Suprapubic skin (tissue), 4 donors: ENCODE measurements at regions not wholly inside any gene's neighbourhood (a gene's known extent, or its start where the extent isn't known, plus 50 kb on each side); places are given as distances from the start of the nearest gene placed in this dataset.

Experiments used
- DNase-seq, 2 donors: peaks; one replicate each; pipeline ENCODE4 v3.0.0-alpha.2; 2019; ENCODE audit warnings: low spot score in 2 of 2
- H3K27ac ChIP-seq: fragments of 200-600 bp; sonication (generic); one replicate; pipeline ENCODE4 v1.5.1; 2019
- H3K27me3 ChIP-seq: fragments of 200-600 bp; sonication (generic); one replicate; pipeline ENCODE4 v1.5.1; 2019
- H3K36me3 ChIP-seq: fragments of 200-600 bp; sonication (generic); one replicate; pipeline ENCODE4 v1.5.1; 2019
- H3K4me1 ChIP-seq: fragments of 200-600 bp; sonication (generic); one replicate; pipeline ENCODE4 v1.5.1; 2019
- H3K4me3 ChIP-seq: fragments of 200-600 bp; sonication (generic); one replicate; pipeline ENCODE4 v1.5.1; 2019; ENCODE audit warnings: mild to moderate bottlenecking
- H3K9me3 ChIP-seq: fragments of 200-600 bp; sonication (generic); one replicate; pipeline ENCODE4 v1.5.1; 2019
- EP300 ChIP-seq: sonication (generic); formaldehyde crosslinking; IDR thresholded peaks from one replicate; pipeline ENCODE4 v1.6.1; 2017; ENCODE audit warnings: antibody characterized with exemption
- POLR2A ChIP-seq, 2 donors: fragments of 450-650 bp; IDR thresholded peaks; one replicate each; pipeline ENCODE4 v1.6.1; 2017; ENCODE audit warnings: antibody characterized with exemption in 2 of 2, mild to moderate bottlenecking in 2 of 2, moderate library complexity in 2 of 2
- POLR2AphosphoS5 ChIP-seq, 3 donors: sonication (generic); formaldehyde crosslinking; IDR thresholded peaks; one replicate each; pipeline ENCODE4 v1.6.1; 2017; ENCODE audit warnings: antibody characterized with exemption in 3 of 3
- WGBS: methylation state at CpG from one replicate; pipeline ENCODE4 v1.1.5; 2018; 5-methylcytosine and 5-hydroxymethylcytosine counted together
- TF ChIP-seq, protein P1 (sequence below), 2 donors: fragments of 200-600 bp in 1 of 2; fragments of 450-650 bp in 1 of 2; sonication (generic) in 1 of 2; IDR thresholded peaks; one replicate each; pipeline ENCODE4 v1.5.1; 2016 to 2019; ENCODE audit warnings: antibody characterized with exemption in 2 of 2, mild to moderate bottlenecking in 1 of 2, moderate library complexity in 1 of 2

DNA sequence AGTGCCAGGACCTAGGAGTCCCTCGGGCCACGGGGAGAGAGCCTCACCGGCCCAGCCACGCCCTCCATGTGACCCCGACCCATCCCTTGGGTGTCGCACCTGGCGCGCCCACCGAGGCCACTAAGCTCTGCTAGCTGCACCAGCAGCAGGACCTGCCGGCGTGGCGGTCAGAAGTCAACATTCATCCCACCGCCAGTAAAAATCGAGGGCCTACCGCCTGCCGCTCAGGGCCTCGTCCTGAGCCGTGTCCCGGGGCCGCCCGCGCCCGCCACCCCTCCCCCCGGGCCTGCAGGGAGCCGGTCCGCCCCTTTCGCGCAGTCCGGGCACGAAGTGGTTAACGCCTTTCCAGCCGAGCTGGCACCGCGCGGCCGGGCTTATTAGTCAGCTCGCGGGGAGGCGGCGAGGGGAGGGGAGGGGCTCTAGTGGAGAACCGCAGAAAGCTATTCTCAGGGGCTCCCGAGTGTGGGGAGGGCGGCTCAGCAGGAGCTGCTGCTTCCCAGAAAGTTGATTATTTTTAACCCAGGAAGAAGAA is 124.4 kb downstream of the C9orf50 start:
- Histone ChIP-seq H3K27ac (peak overlapping the region; percentile 98), H3K27me3 (no peaks in the 10 kb centered on the region), H3K36me3 (peaks cover 13% of the 10 kb centered on the region), H3K4me1 (peaks cover 89% of the 10 kb centered on the region), H3K4me3 (peak overlapping the region; percentile 58), H3K9me3 (no peaks in the 10 kb centered on the region)
- WGBS: 8% methylated on average over 4 of the region's 43 CpGs
- peak; percentile 97 to 99 for DNase-seq
- TF ChIP-seq POLR2A (IDR thresholded peaks at IDR 0.05): peak in 1 of 2 donors; percentile 77
- TF ChIP-seq POLR2AphosphoS5 (IDR thresholded peaks at IDR 0.05): peak; percentile 0 to 74 (median 56)
- TF ChIP-seq EP300: no peak

DNA sequence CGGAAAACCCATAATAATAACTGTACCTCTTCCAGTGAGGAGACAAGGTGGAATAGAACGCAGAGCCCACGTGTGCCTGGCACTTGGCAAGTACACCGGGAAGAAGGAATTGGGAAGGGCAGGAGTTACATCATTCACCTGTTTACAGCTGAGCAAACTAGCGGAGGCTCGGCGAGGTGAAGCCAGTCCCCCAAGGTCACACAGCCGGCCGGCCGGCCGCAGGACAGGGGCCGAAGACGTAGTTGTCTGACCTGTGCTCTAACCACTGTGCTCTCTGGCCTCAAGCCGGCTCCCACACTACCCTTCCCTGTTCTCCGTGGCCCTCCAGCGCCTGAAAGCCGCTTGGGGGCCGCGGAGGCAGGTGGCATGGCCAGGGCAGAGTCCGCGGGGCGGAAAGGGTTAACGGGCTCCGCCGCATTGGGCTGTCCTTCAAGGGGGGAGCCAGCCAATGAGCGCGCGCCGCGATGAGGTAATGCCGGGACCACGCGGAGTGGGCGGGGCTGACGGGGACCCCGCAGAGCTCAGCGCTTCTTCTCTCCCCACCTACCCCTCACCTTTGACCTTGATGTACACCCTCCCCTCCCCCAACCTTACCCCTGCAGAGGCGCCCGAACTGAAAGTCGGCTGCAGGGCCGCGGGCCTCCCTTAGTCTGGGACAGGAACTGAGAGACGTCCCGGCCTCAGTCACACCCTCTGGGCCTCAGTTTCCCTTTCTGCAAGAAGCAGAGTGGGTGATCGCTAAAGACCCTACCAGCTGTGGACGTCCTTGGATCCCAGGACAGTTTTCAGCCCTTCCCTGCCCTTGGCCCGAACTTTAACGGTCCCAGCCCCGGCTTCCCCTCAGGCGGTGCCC is 125.1 kb downstream of the C9orf50 start:
- Histone ChIP-seq H3K27me3 (no peaks in the 10 kb centered on the region), H3K27ac (peak overlapping the region; percentile 98), H3K4me3 (peak overlapping the region; percentile 58), H3K36me3 (peaks cover 13% of the 10 kb centered on the region), H3K9me3 (no peaks in the 10 kb centered on the region), H3K4me1 (peaks cover 96% of the 10 kb centered on the region)
- 3% methylated on average over 16 of the region's 50 CpGs for WGBS
- TF ChIP-seq, protein P1, sequence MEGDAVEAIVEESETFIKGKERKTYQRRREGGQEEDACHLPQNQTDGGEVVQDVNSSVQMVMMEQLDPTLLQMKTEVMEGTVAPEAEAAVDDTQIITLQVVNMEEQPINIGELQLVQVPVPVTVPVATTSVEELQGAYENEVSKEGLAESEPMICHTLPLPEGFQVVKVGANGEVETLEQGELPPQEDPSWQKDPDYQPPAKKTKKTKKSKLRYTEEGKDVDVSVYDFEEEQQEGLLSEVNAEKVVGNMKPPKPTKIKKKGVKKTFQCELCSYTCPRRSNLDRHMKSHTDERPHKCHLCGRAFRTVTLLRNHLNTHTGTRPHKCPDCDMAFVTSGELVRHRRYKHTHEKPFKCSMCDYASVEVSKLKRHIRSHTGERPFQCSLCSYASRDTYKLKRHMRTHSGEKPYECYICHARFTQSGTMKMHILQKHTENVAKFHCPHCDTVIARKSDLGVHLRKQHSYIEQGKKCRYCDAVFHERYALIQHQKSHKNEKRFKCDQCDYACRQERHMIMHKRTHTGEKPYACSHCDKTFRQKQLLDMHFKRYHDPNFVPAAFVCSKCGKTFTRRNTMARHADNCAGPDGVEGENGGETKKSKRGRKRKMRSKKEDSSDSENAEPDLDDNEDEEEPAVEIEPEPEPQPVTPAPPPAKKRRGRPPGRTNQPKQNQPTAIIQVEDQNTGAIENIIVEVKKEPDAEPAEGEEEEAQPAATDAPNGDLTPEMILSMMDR (IDR thresholded peaks at IDR 0.05): no peak
- TF ChIP-seq POLR2AphosphoS5 (IDR thresholded peaks at IDR 0.05) (peak in 2 of 3 donors; percentile 8 to 83), EP300 (no peak)
- peak; percentile 96 to 97 for DNase-seq

DNA sequence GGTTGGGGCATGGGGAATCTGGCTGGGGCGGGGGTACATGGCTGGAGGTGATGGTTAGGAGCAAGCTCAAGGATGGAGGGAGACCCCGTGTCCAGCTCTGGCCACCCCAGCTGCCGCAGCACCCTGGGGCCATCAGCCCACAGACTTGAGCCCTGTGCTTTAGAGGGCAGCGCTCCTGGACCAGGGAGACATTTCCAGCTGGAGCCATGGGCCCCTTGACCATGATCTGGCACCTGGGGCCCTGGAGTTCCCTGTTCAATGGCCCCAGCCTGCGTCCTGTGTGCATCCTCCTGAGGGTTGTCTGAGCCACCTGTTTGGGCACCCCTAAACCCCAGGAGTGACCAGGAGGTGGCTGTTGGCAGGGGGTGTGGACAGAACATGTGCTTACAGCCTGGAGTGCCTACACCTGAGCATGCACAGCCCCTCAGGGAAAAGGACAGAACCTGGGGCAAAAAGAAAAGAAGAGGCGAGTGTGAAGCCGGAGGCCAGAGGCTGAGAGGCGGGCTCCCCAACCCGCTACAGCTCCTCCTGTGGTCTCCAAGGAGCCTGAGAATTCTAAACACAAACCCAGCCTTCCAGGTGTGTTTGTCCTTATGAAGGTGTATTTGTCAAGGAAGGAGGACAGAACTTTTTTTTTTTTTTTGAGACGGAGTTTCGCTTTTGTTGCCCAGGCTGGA is 126.7 kb downstream of the C9orf50 start:
- Histone ChIP-seq H3K4me3 (peak overlapping the region; percentile 58), H3K27me3 (no peaks in the 10 kb centered on the region), H3K27ac (peak overlapping the region; percentile 98), H3K9me3 (no peaks in the 10 kb centered on the region), H3K4me1 (peaks cover 97% of the 10 kb centered on the region), H3K36me3 (peaks cover 13% of the 10 kb centered on the region)
- TF ChIP-seq EP300: no peak
- TF ChIP-seq, protein P1 (IDR thresholded peaks at IDR 0.05): no peak
- TF ChIP-seq POLR2A (IDR thresholded peaks at IDR 0.05): no peak
- no peak for TF ChIP-seq POLR2AphosphoS5 (IDR thresholded peaks at IDR 0.05)
- DNase-seq: peak in 1 of 2 donors; percentile 67
- WGBS: 78% methylated on average over 9 of the region's 11 CpGs

DNA sequence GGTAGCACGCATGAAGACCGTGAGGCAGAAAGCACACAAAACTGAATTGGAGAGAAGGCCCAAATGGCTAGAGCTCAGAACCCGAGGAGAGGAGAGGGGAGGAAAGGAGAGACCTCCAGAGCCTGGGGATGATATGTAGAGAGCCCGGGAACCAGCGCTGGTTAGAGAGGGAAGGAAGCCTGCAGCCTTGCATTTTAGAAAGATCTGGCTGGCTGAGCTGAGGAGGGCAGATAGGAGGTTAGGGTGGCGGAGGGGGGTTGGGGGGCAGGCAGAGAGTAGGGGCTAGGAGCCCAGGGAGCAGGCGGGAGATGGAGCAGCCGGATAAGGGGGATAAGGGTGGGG is 127.2 kb downstream of the C9orf50 start:
- H3K27me3 ChIP-seq: no peaks in the 10 kb centered on the region

DNA sequence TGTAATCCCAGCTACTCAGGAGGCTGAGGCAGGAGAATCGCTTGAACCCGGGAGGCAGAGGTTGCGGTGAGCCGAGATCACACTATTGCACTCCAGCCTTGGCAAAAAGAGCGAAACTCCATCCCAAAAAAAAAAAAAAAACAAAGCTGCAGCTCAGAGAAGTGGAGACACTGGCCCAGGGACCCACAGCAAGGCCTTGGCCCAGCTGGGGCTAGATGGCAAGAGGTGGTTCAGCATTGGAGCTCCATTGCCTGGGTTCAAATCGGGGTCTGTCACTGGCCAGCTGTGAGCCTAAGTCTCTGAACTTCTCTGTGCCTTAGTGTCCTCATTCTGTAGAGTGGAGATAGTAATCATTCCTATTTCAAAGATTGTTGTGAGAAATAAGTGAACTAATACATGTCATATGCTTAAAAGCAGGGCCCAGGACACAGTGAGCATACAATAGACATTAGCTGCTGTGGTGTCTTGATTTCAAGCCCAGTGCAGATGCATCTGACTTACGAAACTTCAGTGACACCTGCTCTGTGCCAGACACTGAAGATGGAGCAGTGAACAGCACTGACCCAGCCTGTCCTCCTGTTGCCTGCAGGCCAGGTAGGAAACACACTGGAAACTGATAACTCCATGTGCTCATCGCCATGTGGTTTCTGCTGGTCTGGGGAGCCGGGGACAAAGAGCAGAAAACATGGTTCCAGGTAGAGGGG is 127.7 kb downstream of the C9orf50 start:
- no peaks in the 10 kb centered on the region for H3K9me3 ChIP-seq
- TF ChIP-seq POLR2A (IDR thresholded peaks at IDR 0.05) (no peak), POLR2AphosphoS5 (IDR thresholded peaks at IDR 0.05) (no peak), EP300 (no peak)
- TF ChIP-seq, protein P1 (IDR thresholded peaks at IDR 0.05): no peak
- DNase-seq: no peak
- 79% methylated on average over 9 of the region's 9 CpGs for WGBS
- peak overlapping the region; percentile 98 for H3K27ac ChIP-seq
- H3K4me3 ChIP-seq: no peak overlapping the region
- H3K27me3 ChIP-seq: no peaks in the 10 kb centered on the region
- H3K36me3 ChIP-seq: peaks cover 13% of the 10 kb centered on the region
- H3K4me1 ChIP-seq: peaks cover 97% of the 10 kb centered on the region

More for the DNA sequence above, 127.2 kb downstream of the C9orf50 start:
- TF ChIP-seq POLR2AphosphoS5 (IDR thresholded peaks at IDR 0.05) (no peak), POLR2A (IDR thresholded peaks at IDR 0.05) (no peak), EP300 (no peak)
- TF ChIP-seq, protein P1 (IDR thresholded peaks at IDR 0.05): no peak
- 71% methylated on average over 8 of the region's 8 CpGs for WGBS
- H3K9me3 ChIP-seq: no peaks in the 10 kb centered on the region
- peaks cover 97% of the 10 kb centered on the region for H3K4me1 ChIP-seq
- DNase-seq: no peak
- H3K27ac ChIP-seq: peak overlapping the region; percentile 98
- no peak overlapping the region for H3K4me3 ChIP-seq
- H3K36me3 ChIP-seq: peaks cover 13% of the 10 kb centered on the region
